Inflammatory macrophage treated with lipopolysaccharide for 4 hours (primary cell): ENCODE measurements at regions not wholly inside any gene's neighbourhood (a gene's known extent, or its start where the extent isn't known, plus 50 kb on each side); places are given as distances from the start of the nearest gene placed in this dataset.

Source experiments
- DNase-seq: peaks from one replicate; pipeline ENCODE4 v3.0.0-alpha.2; 2020

DNA sequence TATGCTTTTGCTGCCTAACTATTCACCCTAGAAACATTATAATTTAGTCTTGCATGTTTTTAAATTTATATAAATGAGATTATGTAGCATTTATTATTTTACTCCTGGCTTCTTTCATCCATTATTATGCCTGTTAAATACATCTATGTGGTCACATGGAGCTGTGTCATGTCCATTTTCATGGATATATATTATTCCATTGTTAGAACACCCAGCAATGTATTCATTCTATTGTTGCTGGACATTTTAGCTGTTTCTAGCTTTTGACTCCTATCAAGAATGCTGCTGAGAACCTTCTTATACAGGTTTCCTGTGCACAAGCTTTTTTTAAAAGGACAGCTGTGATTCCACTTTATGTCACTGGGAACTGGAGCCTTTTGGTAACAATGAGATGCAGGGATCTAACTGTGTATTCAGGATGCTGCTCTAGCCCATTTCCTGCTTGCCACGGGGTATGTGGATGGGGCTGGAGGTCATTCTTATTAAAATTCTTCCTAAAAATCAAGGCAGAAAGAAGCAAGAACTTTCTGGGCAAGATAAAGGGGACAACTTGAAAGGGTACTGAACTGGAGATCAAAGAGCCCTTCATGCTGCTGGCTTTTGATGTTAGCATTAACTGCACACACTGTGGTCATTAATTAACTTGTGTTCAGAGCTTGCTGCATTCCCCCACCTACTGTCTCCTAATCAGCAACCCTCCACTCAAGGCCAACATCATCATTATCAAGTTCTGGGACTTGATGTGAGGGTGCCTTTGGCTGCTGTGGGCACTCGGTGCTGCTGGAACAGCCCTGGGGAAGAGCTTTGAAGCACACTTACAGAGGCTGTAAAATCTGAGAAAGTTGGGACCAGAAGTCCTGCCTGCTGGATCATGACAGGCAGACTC lies 96.6 kb upstream of the AKIRIN2 start:
- DNase-seq, result no peak

DNA sequence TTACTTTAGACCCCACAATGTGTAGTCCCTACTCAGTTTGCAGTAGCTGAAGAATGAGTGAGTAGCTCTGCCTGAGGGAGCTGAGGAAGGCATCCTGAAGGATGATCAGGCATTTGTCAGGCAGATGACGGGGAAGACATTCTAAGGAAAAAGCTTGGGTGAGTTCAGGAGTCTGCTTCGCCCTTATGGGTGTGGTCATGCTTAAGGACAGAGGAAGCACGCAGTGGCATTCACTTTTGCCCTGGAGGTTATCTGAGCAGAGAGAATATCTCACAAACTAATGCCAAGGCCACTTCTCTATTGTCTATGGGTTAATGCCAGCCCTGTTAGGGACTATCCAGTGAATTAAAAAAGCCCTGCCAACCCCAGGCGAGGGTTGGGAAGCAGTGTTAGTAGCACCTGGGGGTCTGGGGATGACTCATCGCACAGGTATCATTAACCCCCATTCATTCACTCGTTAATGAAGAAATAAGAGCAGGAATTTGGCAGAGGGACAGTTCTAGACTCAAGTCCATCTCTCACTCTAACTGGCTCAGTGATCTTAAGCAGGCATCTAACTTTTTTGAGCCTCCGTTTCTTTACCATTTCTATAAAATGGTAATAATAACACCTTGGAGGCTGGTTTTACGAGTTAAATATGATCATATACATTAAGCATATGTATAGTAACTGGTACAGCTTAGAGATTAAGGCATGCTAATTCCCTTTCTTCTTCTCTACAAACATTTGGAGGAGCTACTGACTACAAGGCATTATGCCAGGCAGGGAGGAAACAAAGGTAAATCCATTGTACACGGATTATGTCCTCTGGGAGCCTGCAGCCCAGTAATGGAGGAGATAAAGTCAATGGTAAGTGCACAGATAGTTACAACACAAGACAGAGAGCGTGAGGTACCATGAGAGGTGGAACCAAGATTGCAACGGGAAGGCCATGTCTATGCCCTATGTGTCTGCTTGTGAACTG lies 93.2 kb upstream of the AKIRIN2 start:
- no peak for DNase-seq

DNA sequence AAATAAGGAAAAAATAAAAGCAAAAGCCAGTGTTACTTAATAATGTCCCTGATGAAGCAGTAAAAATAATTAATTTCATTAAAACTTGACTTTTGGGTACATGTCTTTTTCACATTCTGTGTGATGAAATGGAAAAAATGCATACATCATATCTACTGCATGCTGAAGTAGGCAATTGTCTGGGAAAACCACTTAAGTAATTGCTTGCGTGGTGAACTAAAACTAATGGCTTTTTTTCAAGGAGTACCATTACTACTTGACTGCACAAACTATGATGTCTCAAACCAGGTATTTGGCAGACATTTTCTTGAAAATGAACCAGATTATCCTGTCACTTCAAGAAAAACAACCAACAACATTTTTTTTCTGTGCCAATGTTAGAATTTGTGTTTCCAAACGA lies 91.3 kb upstream of the AKIRIN2 start:
- DNase-seq, result no peak

DNA sequence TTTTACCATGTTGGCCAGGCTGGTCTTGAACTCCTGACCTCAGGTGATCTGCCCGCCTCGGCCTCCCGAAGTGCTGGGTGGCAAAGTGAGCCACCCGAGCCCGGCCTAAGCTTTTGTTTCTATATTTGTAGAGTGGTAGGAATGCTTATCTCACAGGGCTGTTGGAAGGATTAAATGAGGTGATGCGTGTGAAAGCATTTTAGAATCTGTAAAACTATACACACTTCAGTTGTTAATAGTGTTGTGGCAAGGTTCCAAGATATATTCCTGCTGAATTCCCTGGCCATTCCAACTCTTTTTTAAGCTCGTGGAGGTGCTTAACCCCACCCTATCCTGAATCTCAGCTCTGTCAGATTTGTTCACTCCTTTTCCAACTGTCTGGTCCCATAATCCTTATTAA lies 89.9 kb upstream of the AKIRIN2 start:
- no peak for DNase-seq

DNA sequence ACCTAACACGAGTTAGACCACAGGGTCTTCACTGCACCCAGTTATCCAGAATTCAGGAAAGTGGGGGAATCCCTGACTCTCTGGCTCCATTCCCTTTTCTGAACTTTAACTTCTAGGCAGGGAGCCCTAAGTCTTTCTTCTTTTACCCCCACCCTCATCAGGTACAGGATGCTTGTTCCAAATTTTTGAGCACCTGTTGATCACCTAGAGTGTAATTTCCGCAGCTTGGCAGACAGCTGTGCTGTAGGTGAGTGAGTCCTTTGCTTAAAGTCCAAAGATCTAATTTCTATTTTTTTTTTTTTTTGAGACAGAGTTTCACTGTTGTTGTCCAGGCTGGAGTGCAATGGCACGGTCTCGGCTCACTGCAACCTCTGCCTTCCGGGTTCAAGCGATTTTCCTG lies 89.5 kb upstream of the AKIRIN2 start:
- no peak for DNase-seq

DNA sequence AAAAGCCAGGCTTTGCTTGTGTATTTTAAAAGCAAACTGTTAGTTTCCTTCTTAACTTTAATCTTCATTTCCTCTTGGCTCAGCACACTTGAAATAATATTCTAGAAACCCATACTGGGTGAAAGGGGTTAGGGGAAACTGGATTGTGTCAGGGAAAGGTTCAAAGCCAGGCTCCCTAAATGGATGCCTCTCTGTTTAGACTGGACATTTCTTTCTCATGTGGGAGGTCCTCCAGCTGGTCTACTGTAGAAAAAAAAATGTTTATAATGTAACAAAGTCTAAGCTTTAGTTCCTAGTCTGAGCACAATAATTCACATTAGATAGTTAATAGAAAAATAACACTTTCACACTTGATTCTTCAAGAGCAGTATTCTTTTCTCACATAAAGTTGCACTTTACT lies 89.0 kb upstream of the AKIRIN2 start:
- peak; percentile 10 for DNase-seq

DNA sequence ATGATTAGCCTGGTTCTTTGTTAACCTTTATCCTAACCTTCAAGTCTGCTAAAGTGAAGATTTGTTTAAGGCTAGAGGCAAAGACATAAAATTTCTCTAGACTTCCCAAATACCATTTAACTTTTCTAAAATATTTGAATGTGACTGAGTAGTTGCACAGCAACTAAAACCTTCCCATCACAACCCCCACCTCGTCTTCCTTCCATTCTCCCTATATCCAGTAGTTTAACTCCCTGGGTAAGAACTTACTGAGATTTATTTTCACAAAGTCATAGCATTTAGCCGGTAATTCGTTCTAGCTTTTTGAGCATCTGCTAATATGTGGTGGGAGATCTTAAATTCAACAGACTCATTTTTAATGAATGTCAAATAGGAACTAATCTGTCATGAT lies 87.9 kb upstream of the AKIRIN2 start:
- DNase-seq, result no peak

DNA sequence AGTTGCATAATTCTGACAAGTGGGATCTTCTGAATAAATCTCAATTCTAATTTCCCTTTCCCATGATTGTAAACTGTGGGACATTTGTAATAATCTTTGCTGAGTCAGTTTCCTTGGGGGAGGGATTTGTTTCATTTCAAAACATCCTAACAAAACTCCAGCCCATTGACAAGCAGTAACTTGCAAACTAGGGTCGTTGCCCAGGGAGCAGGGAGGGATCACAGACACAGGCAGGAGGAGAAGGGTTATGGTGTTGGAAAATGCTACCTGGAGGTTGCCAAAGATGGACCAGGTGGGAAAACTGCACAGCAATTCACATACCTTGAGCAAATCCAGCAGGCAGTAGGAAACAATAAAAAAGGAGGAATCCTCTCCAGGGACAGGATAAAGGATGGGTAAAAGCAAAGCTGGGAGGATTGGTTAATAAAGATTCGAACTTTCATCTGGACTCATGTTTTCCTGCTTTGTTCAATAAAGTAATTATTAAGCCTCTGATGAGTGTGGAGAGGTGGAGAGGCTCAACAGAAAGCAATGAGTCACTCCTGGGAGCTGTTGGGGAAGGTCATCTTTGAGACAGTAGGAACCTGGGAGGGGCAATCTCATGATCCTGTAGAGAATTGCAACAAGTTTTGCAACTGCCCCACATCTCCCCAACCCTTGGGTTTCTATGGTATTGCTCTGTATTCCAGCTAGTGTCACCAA lies 87.3 kb upstream of the AKIRIN2 start:
- DNase-seq, result peak; percentile 96

DNA sequence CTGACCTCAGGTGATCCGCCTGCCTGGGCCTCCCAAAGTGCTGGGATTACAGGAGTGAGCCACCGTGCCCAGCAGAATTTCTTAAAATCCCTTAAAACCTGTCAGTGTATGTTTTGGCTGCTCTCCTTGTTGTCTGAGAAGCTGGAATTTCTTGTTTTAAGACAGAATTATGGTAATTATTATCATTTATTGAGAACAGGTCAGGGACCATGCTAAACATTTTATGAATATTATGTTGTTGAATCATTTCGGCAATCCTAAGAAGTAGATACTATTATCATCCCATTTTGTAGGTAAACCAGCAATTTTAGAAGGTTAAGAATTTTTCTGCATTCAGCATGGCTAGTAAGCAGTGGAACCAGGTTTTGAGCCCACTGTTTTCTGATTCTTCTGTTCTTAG lies 86.1 kb upstream of the AKIRIN2 start:
- DNase-seq, result no peak

DNA sequence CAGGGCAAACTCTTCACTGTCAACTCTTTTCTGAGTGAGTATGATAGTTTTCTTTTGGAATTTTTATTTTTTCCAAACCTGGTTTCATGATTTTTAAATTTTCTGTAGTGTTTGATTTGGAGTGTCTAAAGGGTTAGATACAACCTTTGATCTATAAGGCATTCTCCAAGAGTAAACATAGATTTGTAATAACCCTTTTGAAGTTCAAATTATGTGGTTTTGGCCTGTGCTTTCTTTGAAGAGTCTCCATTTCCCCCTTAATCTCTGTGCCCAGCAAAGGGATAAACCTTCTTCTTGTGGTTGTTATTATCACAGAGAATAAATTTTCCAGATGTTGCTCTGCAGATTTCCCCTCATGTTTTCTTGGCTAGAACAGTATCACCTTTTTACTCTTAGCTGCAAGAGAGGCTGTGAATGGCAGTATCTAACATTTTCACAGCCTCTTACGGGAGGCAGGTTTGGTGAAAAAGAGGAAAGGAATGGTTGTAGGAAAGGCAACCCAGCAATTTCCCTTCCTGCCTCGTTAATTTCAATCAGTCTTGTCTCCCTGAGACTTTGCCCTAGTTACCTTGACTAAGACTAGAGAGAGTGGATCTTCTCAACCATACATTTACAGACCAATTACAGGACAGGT lies 83.3 kb upstream of the AKIRIN2 start:
- DNase-seq, result no peak

DNA sequence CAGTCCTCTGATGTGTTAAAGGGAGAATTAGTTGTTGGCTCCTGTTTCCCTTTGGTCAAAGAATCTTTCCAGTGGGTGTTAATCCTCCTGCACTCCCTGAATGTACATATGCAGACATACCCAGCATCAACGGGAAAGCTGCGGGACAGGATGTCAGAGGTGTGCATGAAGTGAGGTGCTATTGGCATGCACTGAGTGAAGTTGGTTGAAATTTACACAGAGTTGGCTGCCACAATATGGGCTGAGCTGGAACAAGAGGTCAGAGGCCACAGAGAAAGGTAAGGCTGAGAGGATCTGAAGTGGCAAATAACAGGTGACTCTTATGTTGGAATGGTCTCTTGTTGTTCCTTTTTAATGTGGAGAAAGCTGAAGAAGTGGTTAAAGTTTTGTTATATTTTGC lies 82.7 kb upstream of the AKIRIN2 start:
- no peak for DNase-seq

DNA sequence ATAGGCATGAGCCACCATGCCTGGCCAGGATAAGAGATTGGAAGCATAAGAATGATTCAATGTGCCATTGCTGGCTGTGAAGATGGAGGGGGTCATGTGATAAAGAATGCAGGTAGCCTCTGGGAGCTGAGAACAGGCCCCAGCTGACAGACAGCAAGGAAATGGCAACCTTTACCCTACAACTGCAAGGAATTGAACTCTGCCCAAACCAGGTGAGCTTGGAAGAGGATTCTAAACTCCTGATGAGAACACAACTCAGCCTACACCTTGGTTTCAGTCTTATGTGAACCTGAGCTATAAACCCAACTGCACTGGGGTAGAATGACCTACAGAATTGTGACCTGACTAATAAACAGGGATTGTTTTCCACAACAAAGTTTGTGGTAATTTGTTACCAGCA lies 82.0 kb upstream of the AKIRIN2 start:
- DNase-seq, result no peak

DNA sequence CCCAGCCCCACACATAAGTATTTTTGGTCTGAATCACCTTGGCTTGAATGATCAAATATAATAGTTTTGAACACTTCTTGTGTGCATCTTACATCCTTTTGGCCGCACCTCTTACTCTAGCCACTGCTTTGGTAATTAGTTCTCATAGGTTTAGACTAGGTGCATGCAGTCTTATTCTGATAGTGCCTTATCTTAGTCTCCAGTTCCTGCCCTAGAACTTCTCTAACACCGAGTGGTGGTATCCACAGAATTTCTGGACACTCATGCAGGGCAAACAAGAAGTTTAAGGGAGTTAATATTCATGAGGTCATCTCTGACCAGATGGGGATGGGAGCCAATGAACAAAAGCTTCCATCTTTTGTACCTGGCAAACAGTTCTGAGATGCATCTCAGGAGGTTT lies 77.5 kb upstream of the AKIRIN2 start:
- DNase-seq, result no peak

DNA sequence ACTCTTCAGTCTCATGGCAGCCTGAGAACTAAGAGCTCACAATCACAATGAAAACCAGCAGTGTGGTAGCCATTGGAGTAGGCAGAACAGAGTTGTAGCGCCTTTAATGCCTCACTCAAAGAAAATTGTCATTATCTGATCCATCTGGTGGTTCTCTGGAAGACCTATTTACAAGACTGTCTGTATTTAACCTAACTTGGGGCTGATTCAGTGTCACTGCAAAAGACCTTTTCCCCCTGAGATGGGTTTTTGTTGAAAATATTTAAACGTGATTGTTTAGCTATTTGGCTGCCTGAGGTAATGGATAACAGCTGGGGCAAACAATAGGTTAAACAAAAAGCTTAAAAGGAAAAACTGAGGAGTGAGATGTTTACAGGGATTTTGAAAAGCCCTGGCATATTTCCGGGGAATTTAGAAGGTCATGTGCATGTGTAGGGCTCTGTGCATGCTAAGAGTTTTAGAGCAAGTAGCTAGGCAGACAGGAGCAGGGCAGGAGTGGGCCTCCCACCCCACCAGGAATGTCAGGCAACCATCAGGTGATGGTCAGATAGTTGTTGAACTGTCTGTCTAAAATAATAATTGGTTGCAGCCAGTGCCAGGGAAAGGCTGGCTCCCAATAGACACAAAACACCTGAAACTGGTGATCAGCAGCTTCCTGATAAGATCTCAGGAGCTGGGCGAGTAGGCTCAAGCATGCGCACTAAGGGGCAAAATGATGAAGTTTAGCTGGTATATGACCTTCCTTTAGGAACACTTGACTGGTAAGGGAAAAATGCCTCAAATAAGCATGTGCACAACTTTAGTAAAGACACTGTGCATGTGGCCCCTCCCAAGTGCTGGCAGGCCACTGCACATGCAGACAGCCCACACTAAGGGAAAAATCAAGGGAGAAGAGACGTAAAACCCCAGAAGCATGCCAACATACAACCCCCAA lies 70.8 kb upstream of the AKIRIN2 start:
- DNase-seq, result no peak

DNA sequence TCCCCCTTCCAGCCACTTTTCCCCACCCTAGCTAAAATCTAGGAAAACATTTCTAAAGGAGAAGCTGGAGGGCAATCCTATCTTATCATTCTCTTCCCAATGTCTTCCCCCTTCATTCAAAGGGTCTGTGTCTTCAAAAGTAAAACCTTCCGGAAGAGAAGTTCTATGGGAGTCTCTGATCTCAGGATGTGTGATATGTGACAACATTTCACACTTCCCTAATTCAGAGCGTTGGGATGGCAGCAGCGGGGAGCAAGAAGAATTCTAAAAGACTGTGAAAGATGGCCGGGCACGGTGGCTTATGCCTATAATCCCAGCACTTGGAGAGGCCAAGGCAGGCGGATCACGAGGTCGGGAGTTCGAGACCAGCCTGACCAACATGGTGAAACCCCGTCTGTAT lies 65.4 kb upstream of the AKIRIN2 start:
- DNase-seq, result peak; percentile 56

DNA sequence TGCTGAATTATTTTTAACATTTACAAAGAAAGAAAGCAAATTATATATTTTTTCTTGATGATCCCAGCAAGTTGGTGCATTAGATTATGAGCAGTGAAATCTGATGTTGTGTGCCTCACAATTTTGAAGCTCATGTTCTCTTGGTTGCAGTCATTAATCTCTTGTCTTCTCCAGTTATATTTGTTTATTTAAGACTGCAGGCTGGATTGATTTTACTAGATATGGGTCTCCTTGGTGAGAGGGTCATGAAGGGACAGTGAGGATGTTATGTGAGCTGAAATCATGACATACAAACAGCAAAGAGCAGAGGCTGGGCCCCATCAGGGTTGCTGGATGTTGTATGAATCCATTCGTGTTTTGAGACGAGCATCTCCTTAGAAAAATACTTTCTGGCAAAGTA lies 64.2 kb upstream of the AKIRIN2 start:
- DNase-seq, result no peak

DNA sequence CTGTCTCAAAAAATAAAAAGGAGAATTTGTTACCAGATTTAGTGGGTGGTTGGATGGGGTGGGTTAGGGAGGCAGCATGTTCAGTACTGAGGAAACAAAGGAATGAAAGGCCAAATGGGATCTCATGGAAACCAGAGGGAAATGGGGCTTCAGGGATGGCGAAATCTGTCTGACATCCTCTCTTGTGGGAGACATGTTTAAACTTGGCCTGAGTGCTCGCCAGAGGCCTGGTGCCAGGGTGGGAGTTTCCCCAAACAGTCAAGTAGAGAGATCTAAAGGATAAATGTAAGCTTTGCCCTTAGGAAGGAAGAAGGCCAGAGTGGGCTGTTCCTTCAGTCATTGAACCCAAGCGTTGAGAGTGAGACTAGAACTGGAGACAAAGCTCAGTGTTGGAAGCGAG lies 61.9 kb upstream of the AKIRIN2 start:
- no peak for DNase-seq

DNA sequence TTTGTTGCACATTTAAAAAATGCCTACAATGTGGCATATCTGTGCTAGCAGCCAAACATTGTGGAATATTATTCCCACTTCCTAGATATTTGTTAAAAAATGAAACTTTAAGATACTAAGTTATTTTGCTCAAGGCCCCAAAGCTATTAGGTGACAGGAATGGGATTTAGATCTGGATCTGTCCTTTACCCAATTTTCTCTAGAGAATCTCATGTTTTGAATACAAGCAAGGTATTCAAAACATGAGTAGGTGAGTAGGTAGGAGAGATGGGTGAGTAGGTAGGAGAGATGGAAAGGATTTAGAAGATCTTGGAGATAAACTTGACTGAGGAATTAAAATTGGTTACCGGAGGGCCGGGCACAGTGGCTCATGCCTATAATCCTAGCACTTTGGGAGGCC lies 61.2 kb upstream of the AKIRIN2 start:
- DNase-seq, result no peak

DNA sequence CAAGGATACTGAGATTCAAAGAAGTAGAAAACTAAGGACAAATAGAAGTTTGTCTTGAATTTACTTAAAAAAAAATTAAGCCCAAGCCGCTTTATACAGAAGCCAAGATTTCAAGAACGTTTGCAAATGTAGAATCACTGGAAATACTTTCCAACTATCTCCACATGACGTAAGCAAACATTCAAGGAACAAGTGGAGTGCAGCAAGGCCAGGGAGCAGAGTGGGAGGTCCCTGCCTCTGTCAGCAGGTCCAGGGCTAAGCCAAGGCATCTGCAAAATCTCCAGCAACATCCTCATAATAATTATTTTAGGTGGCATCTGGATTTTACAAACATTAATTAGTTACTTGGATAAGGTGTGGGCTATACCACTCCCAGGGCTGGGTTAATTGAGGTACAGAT lies 60.1 kb upstream of the AKIRIN2 start:
- DNase-seq, result no peak

DNA sequence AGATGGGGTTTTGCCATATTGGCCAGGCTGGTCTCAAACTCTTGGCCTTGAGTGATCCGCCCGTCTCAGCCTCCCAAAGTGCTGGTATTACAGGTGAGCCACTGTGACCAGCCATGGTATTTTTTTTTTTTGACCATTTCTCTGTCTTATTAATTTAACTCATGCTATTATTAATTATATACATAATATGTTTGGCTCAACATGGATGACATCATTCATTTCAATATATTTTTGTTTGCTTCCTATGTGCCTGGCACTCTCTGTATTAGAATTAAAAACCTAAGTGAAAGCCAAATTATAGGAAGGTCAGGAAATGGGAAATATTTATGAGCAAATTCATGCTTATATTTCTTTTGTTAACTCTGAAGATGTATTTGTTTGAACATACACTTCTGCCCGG lies 55.8 kb upstream of the AKIRIN2 start:
- no peak for DNase-seq

DNA sequence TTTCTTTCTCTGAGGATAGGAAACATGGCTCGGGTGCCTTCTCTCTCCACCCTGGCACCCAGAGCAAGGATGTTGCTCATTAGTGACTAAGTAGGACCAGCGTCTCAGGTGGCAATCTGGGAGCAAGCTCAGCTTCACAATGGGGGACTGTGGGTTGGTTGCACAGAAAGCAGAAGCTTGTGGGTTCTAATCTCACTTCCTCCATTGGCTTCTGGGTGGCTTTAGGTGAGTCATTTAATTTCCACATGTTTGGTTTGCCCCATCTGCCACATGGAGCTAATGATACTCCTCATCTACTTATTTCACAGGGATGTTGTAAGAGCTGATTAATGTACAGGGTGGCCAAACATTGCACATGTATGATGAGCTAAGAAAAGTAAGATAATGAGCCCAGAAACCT lies 54.8 kb upstream of the AKIRIN2 start:
- peak; percentile 99 for DNase-seq
